ENCODE measurements at regions not wholly inside any gene's neighbourhood (a gene's known extent, or its start where the extent isn't known, plus 50 kb on each side); places are given as distances from the start of the nearest gene placed in this dataset.

DNA sequence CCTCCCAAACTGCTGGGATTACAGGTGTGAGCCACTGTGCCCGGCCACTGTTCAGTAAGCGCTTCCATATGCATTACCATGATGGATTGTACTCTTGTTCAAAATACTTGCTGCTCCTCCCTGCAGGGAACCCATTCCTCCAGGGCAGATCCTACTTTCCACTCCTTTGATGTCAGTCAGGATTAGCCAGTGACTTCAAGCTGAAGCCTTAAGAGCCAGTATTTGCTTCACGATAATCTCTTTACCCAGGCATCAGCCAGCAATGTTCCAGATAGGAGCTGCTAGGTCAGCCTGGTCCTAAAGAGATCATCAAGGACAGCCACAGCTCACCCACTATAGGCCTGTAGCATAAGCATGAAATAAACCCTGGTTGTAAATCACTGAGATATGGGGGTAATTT, 96.5 kb upstream of the UBE2E2 start:
- DNase-seq (ENCODE audit: low spot score) = no peak
- TF ChIP-seq, protein P1, sequence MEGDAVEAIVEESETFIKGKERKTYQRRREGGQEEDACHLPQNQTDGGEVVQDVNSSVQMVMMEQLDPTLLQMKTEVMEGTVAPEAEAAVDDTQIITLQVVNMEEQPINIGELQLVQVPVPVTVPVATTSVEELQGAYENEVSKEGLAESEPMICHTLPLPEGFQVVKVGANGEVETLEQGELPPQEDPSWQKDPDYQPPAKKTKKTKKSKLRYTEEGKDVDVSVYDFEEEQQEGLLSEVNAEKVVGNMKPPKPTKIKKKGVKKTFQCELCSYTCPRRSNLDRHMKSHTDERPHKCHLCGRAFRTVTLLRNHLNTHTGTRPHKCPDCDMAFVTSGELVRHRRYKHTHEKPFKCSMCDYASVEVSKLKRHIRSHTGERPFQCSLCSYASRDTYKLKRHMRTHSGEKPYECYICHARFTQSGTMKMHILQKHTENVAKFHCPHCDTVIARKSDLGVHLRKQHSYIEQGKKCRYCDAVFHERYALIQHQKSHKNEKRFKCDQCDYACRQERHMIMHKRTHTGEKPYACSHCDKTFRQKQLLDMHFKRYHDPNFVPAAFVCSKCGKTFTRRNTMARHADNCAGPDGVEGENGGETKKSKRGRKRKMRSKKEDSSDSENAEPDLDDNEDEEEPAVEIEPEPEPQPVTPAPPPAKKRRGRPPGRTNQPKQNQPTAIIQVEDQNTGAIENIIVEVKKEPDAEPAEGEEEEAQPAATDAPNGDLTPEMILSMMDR (IDR thresholded peaks at IDR 0.05) = no peak
- H3K4me1 ChIP-seq = no peaks in the 10 kb centered on the region
- H3K27me3 ChIP-seq = no peaks in the 10 kb centered on the region
- no peak overlapping the region for H3K4me3 ChIP-seq
- H3K27ac ChIP-seq = no peak overlapping the region
- H3K9me3 ChIP-seq = no peaks in the 10 kb centered on the region
- no peaks in the 10 kb centered on the region for H3K36me3 ChIP-seq

DNA sequence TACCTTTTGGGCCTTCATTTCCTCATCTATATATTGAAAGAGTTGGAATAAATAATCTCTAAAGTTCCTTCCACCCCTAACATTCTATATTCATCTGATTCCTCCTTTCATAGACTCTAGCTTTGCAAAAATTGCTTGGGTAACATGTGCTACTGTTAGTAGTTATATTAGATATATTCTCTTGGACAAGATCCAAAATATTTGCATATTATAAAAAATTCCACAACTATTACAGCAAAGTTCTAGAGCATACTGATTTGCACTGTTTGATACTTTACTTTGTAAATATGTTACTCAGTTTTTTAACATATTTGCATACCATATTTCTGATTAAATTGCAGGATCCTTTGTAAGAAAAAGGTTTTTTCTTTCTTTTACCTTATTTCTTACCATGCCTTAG, 95.9 kb upstream of the UBE2E2 start:
- TF ChIP-seq, protein P1 (IDR thresholded peaks at IDR 0.05) = no peak
- Histone ChIP-seq H3K4me1 (no peaks in the 10 kb centered on the region), H3K4me3 (no peak overlapping the region), H3K9me3 (no peaks in the 10 kb centered on the region), H3K27me3 (no peaks in the 10 kb centered on the region), H3K36me3 (no peaks in the 10 kb centered on the region), H3K27ac (no peak overlapping the region)
- no peak for DNase-seq (ENCODE audit: low spot score)

- Histone ChIP-seq H3K36me3 (no peaks in the 10 kb centered on the region), H3K4me1 (no peaks in the 10 kb centered on the region), H3K9me3 (no peaks in the 10 kb centered on the region), H3K27me3 (no peaks in the 10 kb centered on the region), H3K4me3 (no peak overlapping the region), H3K27ac (no peak overlapping the region)
- TF ChIP-seq, protein P1 (IDR thresholded peaks at IDR 0.05) = no peak
- no peak for DNase-seq (ENCODE audit: low spot score)
Observed at GRCh38 chr3:23108451-23109057, 94.6 kb upstream of the UBE2E2 start.

GRCh38 chr3:23111286-23111685, 91.8 kb upstream of the UBE2E2 start:
- TF ChIP-seq, protein P1 (IDR thresholded peaks at IDR 0.05) = no peak
- Histone ChIP-seq H3K4me1 (peaks cover 0 to 9% of the 10 kb centered on the region in 2 donors), H3K9me3 (no peaks in the 10 kb centered on the region), H3K27me3 (no peaks in the 10 kb centered on the region), H3K36me3 (no peaks in the 10 kb centered on the region), H3K4me3 (no peak overlapping the region), H3K27ac (no peak overlapping the region)
- no peak for DNase-seq (ENCODE audit: low spot score)

DNA sequence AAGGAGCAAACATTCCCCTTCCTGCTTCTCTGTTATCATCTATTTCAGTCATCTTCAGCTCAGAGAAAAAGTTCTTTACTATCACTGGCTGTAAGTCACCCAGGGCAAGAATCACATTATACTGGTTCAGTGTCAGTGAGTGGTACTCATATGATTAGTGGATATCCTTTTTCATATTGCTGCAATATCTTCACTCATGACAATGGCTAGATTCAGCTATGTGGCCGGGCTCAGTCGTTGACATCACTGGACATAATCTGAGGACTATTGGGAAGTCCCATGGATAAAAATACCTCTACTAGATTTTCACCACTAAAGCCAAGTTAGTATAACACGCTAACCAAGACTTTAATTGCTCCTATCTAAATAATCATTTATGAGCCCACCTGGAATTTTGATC, 91.3 kb upstream of the UBE2E2 start:
- H3K9me3 ChIP-seq = no peaks in the 10 kb centered on the region
- no peaks in the 10 kb centered on the region for H3K36me3 ChIP-seq
- no peak for DNase-seq (ENCODE audit: low spot score)
- H3K27me3 ChIP-seq = no peaks in the 10 kb centered on the region
- H3K4me1 ChIP-seq = peaks cover 0 to 9% of the 10 kb centered on the region in 2 donors
- no peak overlapping the region for H3K4me3 ChIP-seq
- TF ChIP-seq, protein P1 (IDR thresholded peaks at IDR 0.05) = no peak
- no peak overlapping the region for H3K27ac ChIP-seq

DNA sequence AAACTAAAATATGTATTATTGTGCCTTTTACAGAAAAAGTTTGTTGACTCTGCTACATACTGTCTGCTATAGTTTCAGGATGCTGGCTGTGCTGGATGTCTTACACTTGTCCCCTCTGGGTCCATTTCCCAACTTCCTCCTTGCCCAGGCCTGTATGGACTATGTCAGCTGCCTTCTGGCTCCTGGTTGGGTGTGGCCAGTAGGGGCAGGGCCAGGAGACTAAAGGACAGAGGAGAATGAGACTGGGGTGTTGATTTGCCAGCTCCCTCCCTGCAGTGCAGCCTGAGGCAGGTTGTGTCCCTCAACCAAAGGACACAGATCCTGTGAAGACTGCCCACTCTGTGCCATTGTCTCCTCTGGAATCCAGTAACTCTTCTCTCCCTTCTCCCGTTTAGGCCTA, 90.6 kb upstream of the UBE2E2 start:
- Histone ChIP-seq H3K27me3 (no peaks in the 10 kb centered on the region), H3K27ac (no peak overlapping the region), H3K36me3 (no peaks in the 10 kb centered on the region), H3K9me3 (no peaks in the 10 kb centered on the region), H3K4me1 (peaks cover 0 to 9% of the 10 kb centered on the region in 2 donors), H3K4me3 (no peak overlapping the region)
- TF ChIP-seq, protein P1 (IDR thresholded peaks at IDR 0.05) = no peak
- no peak for DNase-seq (ENCODE audit: low spot score)
